GM12801 (cell line): ENCODE measurements at regions not wholly inside any gene's neighbourhood (a gene's known extent, or its start where the extent isn't known, plus 50 kb on each side); places are given as distances from the start of the nearest gene placed in this dataset.

Source experiments
- TF ChIP-seq, protein P1 (sequence below): IDR thresholded peaks from one replicate; pipeline ENCODE4 v1.5.1; 2011; ENCODE audit warnings: control low read depth; ENCODE audit not compliant: insufficient read length; ENCODE audit errors: extremely low read depth

GRCh38 chr6:17047889-17048288 is 54.0 kb upstream of the STMND1 start:
- TF ChIP-seq, protein P1, sequence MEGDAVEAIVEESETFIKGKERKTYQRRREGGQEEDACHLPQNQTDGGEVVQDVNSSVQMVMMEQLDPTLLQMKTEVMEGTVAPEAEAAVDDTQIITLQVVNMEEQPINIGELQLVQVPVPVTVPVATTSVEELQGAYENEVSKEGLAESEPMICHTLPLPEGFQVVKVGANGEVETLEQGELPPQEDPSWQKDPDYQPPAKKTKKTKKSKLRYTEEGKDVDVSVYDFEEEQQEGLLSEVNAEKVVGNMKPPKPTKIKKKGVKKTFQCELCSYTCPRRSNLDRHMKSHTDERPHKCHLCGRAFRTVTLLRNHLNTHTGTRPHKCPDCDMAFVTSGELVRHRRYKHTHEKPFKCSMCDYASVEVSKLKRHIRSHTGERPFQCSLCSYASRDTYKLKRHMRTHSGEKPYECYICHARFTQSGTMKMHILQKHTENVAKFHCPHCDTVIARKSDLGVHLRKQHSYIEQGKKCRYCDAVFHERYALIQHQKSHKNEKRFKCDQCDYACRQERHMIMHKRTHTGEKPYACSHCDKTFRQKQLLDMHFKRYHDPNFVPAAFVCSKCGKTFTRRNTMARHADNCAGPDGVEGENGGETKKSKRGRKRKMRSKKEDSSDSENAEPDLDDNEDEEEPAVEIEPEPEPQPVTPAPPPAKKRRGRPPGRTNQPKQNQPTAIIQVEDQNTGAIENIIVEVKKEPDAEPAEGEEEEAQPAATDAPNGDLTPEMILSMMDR, result no peak

DNA sequence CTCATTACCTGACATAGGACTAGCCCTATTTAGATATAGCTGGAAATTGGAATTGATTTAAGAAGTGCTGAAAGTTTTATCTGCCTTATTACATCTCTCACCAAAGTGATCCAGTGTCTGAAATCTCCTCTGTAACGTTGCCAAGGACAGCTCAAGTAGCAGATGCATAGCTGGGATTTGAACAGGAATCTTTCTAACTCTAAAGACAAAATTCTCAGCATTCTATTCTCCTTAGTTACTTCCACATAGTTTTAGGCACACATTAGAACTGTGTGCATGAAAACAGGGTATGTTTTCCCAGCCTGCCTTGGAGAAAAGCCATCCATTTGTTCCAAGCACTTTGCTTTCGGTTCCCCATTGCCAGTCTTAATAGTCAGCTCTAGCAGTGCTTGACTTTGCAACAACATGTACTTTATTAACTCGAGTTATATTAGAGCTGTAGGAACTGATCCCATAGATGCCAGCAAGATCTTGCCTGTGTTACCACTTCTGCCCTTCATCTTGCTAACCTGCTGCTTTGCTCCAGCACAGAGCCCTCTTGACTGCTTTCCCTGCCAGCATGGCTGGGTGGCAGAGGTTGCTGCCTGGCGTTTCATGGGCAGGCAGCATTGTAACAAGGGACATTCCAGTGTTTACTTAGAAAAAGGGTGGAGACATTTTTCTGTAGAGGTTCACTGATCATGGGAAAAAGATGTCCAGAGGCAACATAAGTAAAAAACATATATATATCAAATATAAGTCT is 56.1 kb upstream of the STMND1 start:
- TF ChIP-seq, protein P1, result no peak

GRCh38 chr6:17043148-17043522 is 58.7 kb upstream of the STMND1 start:
- TF ChIP-seq, protein P1, result no peak

GRCh38 chr6:17042422-17043147 is 59.3 kb upstream of the STMND1 start:
- TF ChIP-seq, protein P1, result no peak

DNA sequence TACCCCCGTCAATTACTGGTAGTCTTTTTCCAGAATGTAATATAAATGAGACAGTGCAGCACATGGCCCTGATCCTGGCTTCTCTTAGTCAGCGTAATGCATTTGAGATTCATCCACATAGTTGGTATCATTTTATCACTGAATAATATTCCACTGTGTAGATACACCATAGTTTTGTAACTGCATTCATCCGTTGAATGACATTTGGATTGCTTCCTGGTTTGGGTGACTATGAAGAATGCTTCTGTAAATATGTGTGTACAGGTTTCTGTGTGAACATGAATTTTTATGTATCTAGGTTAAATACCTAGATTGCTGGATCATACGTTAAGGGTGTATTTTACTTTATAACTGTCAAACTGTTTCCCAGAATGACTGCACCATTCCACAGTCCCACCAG is 62.6 kb upstream of the STMND1 start:
- TF ChIP-seq, protein P1, result no peak

GRCh38 chr6:17038316-17038715 is 63.5 kb upstream of the STMND1 start:
- TF ChIP-seq, protein P1, result no peak

- TF ChIP-seq, protein P1, result no peak
Measured at GRCh38 chr6:17036065-17036393, 65.8 kb upstream of the STMND1 start.
